H1 (cell line): ENCODE measurements at regions not wholly inside any gene's neighbourhood (a gene's known extent, or its start where the extent isn't known, plus 50 kb on each side); places are given as distances from the start of the nearest gene placed in this dataset.
A peak's percentile ranks its signal among the peaks of the same experiment; 100 is the strongest.

Source experiments
- CTCF ChIA-PET: fragments of 300-600 bp; sonication (Branson Sonifier 250); formaldehyde crosslinking; loops from one replicate; lab custom pipeline; 2021; ENCODE audit not compliant: partially characterized antibody; lab: Charles Lee
- POLR2A ChIA-PET: fragments of 300-600 bp; sonication (Branson Sonifier 250); formaldehyde crosslinking; loops from one replicate; lab custom pipeline; 2021; ENCODE audit warnings: inconsistent platforms; ENCODE audit not compliant: partially characterized antibody; lab: Charles Lee
- DNase-seq, 2 experiments: peaks; one replicate each; pipeline versions ENCODE4 v3.0.0 to v3.0.0-alpha.2; 2010 to 2022; ENCODE audit warnings: low spot score in 2 of 2, low read depth in 1 of 2, mixed read lengths in 1 of 2
- FAIRE-seq: peaks from 2 replicates; lab custom pipeline; 2011; peaks lifted over from hg19 to GRCh38; lab: Jason Lieb, UNC
- H2AFZ ChIP-seq: 2 replicates; pipeline ENCODE4 v1.8.1; 2012; ENCODE audit warnings: low read length, inconsistent platforms
- H2AK5ac ChIP-seq: 2 replicates; pipeline ENCODE4 v1.6.1; 2013; ENCODE audit warnings: low read depth, low read length
- H2BK120ac ChIP-seq: replicated peaks from 2 replicates; pipeline ENCODE3; 2013; ENCODE audit warnings: low read depth, low read length, inconsistent platforms
- H2BK12ac ChIP-seq: 2 replicates; pipeline ENCODE4 v1.6.1; 2013; ENCODE audit warnings: low read depth, low read length
- H2BK15ac ChIP-seq: 2 replicates; pipeline ENCODE4 v1.6.1; 2013; ENCODE audit warnings: low read length
- H2BK20ac ChIP-seq: 2 replicates; pipeline ENCODE4 v1.6.1; 2013; ENCODE audit warnings: low read length
- H2BK5ac ChIP-seq: 2 replicates; pipeline ENCODE4 v1.6.1; 2013; ENCODE audit warnings: low read depth, low read length
- H3K14ac ChIP-seq: 2 replicates; pipeline ENCODE4 v1.6.1; 2013; ENCODE audit warnings: inconsistent platforms; ENCODE audit not compliant: insufficient read length
- H3K18ac ChIP-seq: 2 replicates; pipeline ENCODE4 v1.6.1; 2013; ENCODE audit warnings: low read length; ENCODE audit errors: extremely low read depth
- H3K23ac ChIP-seq: 2 replicates; pipeline ENCODE4 v1.6.1; 2013; ENCODE audit warnings: inconsistent platforms; ENCODE audit not compliant: insufficient read length
- H3K23me2 ChIP-seq: 2 replicates; pipeline ENCODE4 v1.6.1; 2013; ENCODE audit warnings: low read depth, low read length
- H3K27ac ChIP-seq: 2 replicates; pipeline ENCODE4 v1.6.1; 2011; ENCODE audit warnings: low read depth, low read length, inconsistent platforms
- H3K27me3 ChIP-seq, 4 experiments: replicated peaks in 1 of 4; 1 replicate in 1 of 4; 2 replicates in 3 of 4; pipeline versions ENCODE4 v1.6.1 to v1.8.1; 2011 to 2013; ENCODE audit warnings: low read length in 3 of 4, mild to moderate bottlenecking in 3 of 4, inconsistent platforms in 2 of 4, mixed read lengths in 2 of 4, moderate library complexity in 1 of 4; ENCODE audit not compliant: control insufficient read depth in 3 of 4, insufficient read depth in 3 of 4; ENCODE audit errors: extremely low read depth in 1 of 4
- H3K36me3 ChIP-seq, 4 experiments: 2 replicates each; pipeline versions ENCODE4 v1.6.1 to v1.8.1; 2011 to 2013; ENCODE audit warnings: mild to moderate bottlenecking in 4 of 4, low read length in 3 of 4, moderate library complexity in 2 of 4, control low read depth in 1 of 4, inconsistent platforms in 1 of 4; ENCODE audit not compliant: insufficient read depth in 4 of 4, control insufficient read depth in 2 of 4
- H3K4ac ChIP-seq: replicated peaks from 2 replicates; pipeline ENCODE3; 2013; ENCODE audit warnings: low read length, low read depth, mixed read lengths, inconsistent platforms; ENCODE audit not compliant: insufficient read length
- H3K4me1 ChIP-seq, 4 experiments: replicated peaks in 1 of 4; 1 replicate in 1 of 4; 2 replicates in 3 of 4; pipeline versions ENCODE4 v1.6.1 to v1.8.1; 2011 to 2013; ENCODE audit warnings: low read length in 3 of 4, inconsistent platforms in 2 of 4, mixed read lengths in 1 of 4; ENCODE audit not compliant: insufficient read depth in 4 of 4, control insufficient read depth in 3 of 4
- H3K4me2 ChIP-seq, 2 experiments: 2 replicates each; pipeline versions ENCODE4 v1.6.1 to v1.8.1; 2011 to 2013; ENCODE audit warnings: low read depth in 2 of 2, low read length in 2 of 2, control low read depth in 1 of 2, inconsistent platforms in 1 of 2, mild to moderate bottlenecking in 1 of 2; ENCODE audit not compliant: insufficient read depth in 1 of 2
- H3K4me3 ChIP-seq, 4 experiments: fragments of 200-600, 300-600 bp in 1 of 4; sonication (generic), shearing (Covaris generic), sonication (Bioruptor Twin) in 1 of 4; 2 replicates each; pipeline versions ENCODE4 v1.5.1 to v1.8.1; 2011 to 2016; ENCODE audit warnings: low read length in 4 of 4, low read depth in 3 of 4, control low read depth in 2 of 4, inconsistent platforms in 2 of 4, mild to moderate bottlenecking in 2 of 4, mixed read lengths in 1 of 4, moderate library complexity in 1 of 4; ENCODE audit not compliant: insufficient read depth in 2 of 4; ENCODE audit errors: extremely low read depth in 1 of 4
- H3K56ac ChIP-seq: replicated peaks from 2 replicates; pipeline ENCODE3; 2013; ENCODE audit warnings: low read depth, mild to moderate bottlenecking, mixed read lengths, low read length, inconsistent platforms; ENCODE audit not compliant: insufficient read length
- H3K79me1 ChIP-seq: 2 replicates; pipeline ENCODE4 v1.6.1; 2013; ENCODE audit warnings: low read depth, low read length, control low read depth
- H3K79me2 ChIP-seq, 2 experiments: 2 replicates each; pipeline versions ENCODE4 v1.6.1 to v1.8.1; 2012 to 2013; ENCODE audit warnings: low read length in 2 of 2, mild to moderate bottlenecking in 2 of 2, inconsistent platforms in 1 of 2; ENCODE audit not compliant: insufficient read depth in 2 of 2, control insufficient read depth in 1 of 2
- H3K9ac ChIP-seq, 4 experiments: replicated peaks in 1 of 4; 1 replicate in 1 of 4; 2 replicates in 3 of 4; pipeline versions ENCODE4 v1.6.1 to v1.8.1; 2011 to 2013; ENCODE audit warnings: low read depth in 3 of 4, low read length in 3 of 4, control low read depth in 2 of 4, mild to moderate bottlenecking in 2 of 4, moderate library complexity in 2 of 4, inconsistent platforms in 1 of 4; ENCODE audit errors: extremely low read depth in 1 of 4
- H3K9me3 ChIP-seq, 2 experiments: 2 replicates each; pipeline versions ENCODE4 v1.6.1 to v1.8.1; 2012 to 2013; ENCODE audit warnings: mild to moderate bottlenecking in 2 of 2, moderate library complexity in 2 of 2, control low read depth in 1 of 2, inconsistent platforms in 1 of 2, low read depth in 1 of 2, low read length in 1 of 2, mixed read lengths in 1 of 2; ENCODE audit not compliant: insufficient read depth in 2 of 2
- H4K20me1 ChIP-seq, 2 experiments: replicated peaks in 1 of 2; 2 replicates each; pipeline versions ENCODE3 to v1.8.1; 2011 to 2013; ENCODE audit warnings: inconsistent platforms in 2 of 2, low read length in 2 of 2, mild to moderate bottlenecking in 1 of 2; ENCODE audit not compliant: insufficient read depth in 2 of 2, control insufficient read depth in 1 of 2
- H4K5ac ChIP-seq: 2 replicates; pipeline ENCODE4 v1.6.1; 2013; ENCODE audit warnings: low read length, low read depth, mixed read lengths, inconsistent platforms; ENCODE audit not compliant: insufficient read length
- H4K8ac ChIP-seq: 2 replicates; pipeline ENCODE4 v1.8.0; 2013; ENCODE audit warnings: mild to moderate bottlenecking, moderate library complexity, low read length, inconsistent platforms; ENCODE audit not compliant: insufficient read depth; ENCODE audit errors: extremely low read depth
- H4K91ac ChIP-seq: replicated peaks from 2 replicates; pipeline ENCODE3; 2013; ENCODE audit warnings: low read length, mixed read lengths, inconsistent platforms; ENCODE audit not compliant: insufficient read length
- ASH2L ChIP-seq: fragments of 200-600, 300-600 bp; sonication (generic); IDR thresholded peaks from one replicate; pipeline ENCODE4 v1.7.1; 2017; ENCODE audit warnings: low read length
- BRCA1 ChIP-seq: IDR thresholded peaks from 2 replicates; pipeline ENCODE4 v1.6.1; 2012; ENCODE audit warnings: low read depth, low read length, improper control_type of control experiment
- CBX8 ChIP-seq: fragments of 300-800, 300-1000 bp; sonication (generic); IDR thresholded peaks from 2 replicates; pipeline ENCODE4 v1.7.1; 2016; ENCODE audit warnings: low read depth, low read length, borderline replicate concordance
- EZH2 ChIP-seq: fragments of 200-600 bp; sonication (generic); IDR thresholded peaks from 2 replicates; pipeline ENCODE4 v1.7.1; 2012; ENCODE audit warnings: low read depth, mild to moderate bottlenecking, moderate library complexity, low read length, inconsistent platforms; ENCODE audit not compliant: severe bottlenecking
- FOSL1 ChIP-seq: IDR thresholded peaks from 2 replicates; pipeline ENCODE4 v1.6.1; 2011; ENCODE audit warnings: mild to moderate bottlenecking, low read depth, low read length, moderate library complexity; ENCODE audit not compliant: insufficient read depth
- GTF2F1 ChIP-seq: IDR thresholded peaks from 2 replicates; pipeline ENCODE4 v1.6.1; 2012; ENCODE audit warnings: low read depth, low read length, improper control_type of control experiment, borderline replicate concordance
- JUND ChIP-seq: IDR thresholded peaks from 2 replicates; pipeline ENCODE4 v1.6.1; 2011; ENCODE audit warnings: mild to moderate bottlenecking, improper control_type of control experiment, low read length
- KDM1A ChIP-seq: fragments of 200-600, 300-600 bp; sonication (generic); IDR thresholded peaks from 2 replicates; pipeline ENCODE4 v1.7.1; 2016; ENCODE audit warnings: mild to moderate bottlenecking, low read length, borderline replicate concordance
- NRF1 ChIP-seq: IDR thresholded peaks from 2 replicates; pipeline ENCODE4 v1.6.1; 2011; ENCODE audit warnings: mild to moderate bottlenecking, low read depth, low read length, improper control_type of control experiment
- TAF7 ChIP-seq: optimal IDR thresholded peaks from 2 replicates; pipeline ENCODE3; 2011; ENCODE audit warnings: low read depth, mild to moderate bottlenecking, inconsistent platforms, low read length, moderate library complexity, borderline replicate concordance
- TCF12 ChIP-seq: IDR thresholded peaks from 2 replicates; pipeline ENCODE4 v1.6.1; 2011; ENCODE audit warnings: low read depth, mild to moderate bottlenecking, low read length
- YY1 ChIP-seq: IDR thresholded peaks from 2 replicates; pipeline ENCODE4 v1.6.1; 2011; ENCODE audit warnings: low read depth, mild to moderate bottlenecking, low read length
- WGBS, 2 experiments: shearing (Covaris generic) in 1 of 2; methylation state at CpG; one replicate each; pipeline versions ENCODE4 v1.1.6 to v1.1.7; 2013 to 2015; ENCODE audit warnings: low lambda C conversion rate in 2 of 2, mixed read lengths in 2 of 2, inconsistent platforms in 1 of 2, low coverage in 1 of 2, missing lambda C conversion rate in 1 of 2; ENCODE audit not compliant: insufficient replicate concordance in 2 of 2, insufficient coverage in 1 of 2, insufficient read length in 1 of 2; ENCODE audit errors: extremely low coverage in 1 of 2, missing lambda C conversion rate in 1 of 2; 5-methylcytosine and 5-hydroxymethylcytosine counted together
- TF ChIP-seq, protein P1 (sequence below): IDR thresholded peaks from 2 replicates; pipeline ENCODE4 v1.6.1; 2012; ENCODE audit warnings: inconsistent platforms

GRCh38 chr2:237196866-237197618 is 111.4 kb downstream of the COPS8 start:
- H3K4me2 ChIP-seq: no peak overlapping the region
- CTCF ChIA-PET: interaction anchor here (0.6 to 2.2 kb wide), 7 partner anchors 10 to 389 kb away, joined by 3 to 8 read pairs (median 4); no protein-coding TSS in a partner anchor
- TF ChIP-seq EZH2 (no peak), KDM1A (no peak), GTF2F1 (no peak), TCF12 (no peak), ASH2L (no peak), CBX8 (no peak), JUND (no peak), FOSL1 (no peak), NRF1 (no peak), YY1 (no peak), BRCA1 (no peak), TAF7 (no peak)
- TF ChIP-seq, protein P1, sequence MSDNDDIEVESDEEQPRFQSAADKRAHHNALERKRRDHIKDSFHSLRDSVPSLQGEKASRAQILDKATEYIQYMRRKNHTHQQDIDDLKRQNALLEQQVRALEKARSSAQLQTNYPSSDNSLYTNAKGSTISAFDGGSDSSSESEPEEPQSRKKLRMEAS: no peak

More at GRCh38 chr2:237196866-237197618, 111.4 kb downstream of the COPS8 start:
- Histone ChIP-seq H2BK15ac (no peak overlapping the region; the same call in 1 of the 2 replicates), H4K5ac (peak overlapping the region; percentile 17), H3K9ac (no peak overlapping the region), H4K91ac (peak overlapping the region; percentile 97), H3K36me3 (no peaks in the 10 kb centered on the region), H3K79me1 (no peaks in the 10 kb centered on the region), H3K18ac (peak overlapping the region; percentile 39; the same call in 1 of the 2 replicates), H3K9me3 (no peaks in the 10 kb centered on the region; a peak in 1 of 4 replicates), H2BK120ac (peak overlapping the region; percentile 97), H3K79me2 (no peaks in the 10 kb centered on the region), H3K27ac (no peak overlapping the region), H2BK5ac (peak overlapping the region; percentile 94; the same call in 1 of the 2 replicates), H4K20me1 (no peaks in the 10 kb centered on the region), H4K8ac (no peak overlapping the region), H2AK5ac (peak overlapping the region; percentile 85), H3K56ac (no peak overlapping the region), H3K4me3 (no peak overlapping the region), H2AFZ (no peak overlapping the region), H3K23ac (no peak overlapping the region), H2BK20ac (peak overlapping the region; percentile 94), H3K4me1 (peaks cover 4 to 23% (median 15%) of the 10 kb centered on the region in 4 experiments), H3K4ac (peak overlapping the region; percentile 89), H3K27me3 (no peaks in the 10 kb centered on the region; a peak in 1 of 7 replicates), H3K23me2 (no peaks in the 10 kb centered on the region), H3K14ac (no peak overlapping the region), H2BK12ac (peak overlapping the region; percentile 95)
- 91% methylated on average over 6 of the region's 6 CpGs; no CpG with 5 or more reads in 1 of the 2 experiments for WGBS, 2 experiments
- POLR2A ChIA-PET: interaction anchor here (1.1 kb wide), 1 partner anchor 61 kb away, joined by 3 read pairs; no protein-coding TSS in a partner anchor
- DNase-seq (no peak), FAIRE-seq (no peak)
